ENCODE measurements at regions not wholly inside any gene's neighbourhood (a gene's known extent, or its start where the extent isn't known, plus 50 kb on each side); places are given as distances from the start of the nearest gene placed in this dataset.

GRCh38 chr13:90979059-90979458, 368.4 kb upstream of the MIR17HG start:
- DNase-seq (ENCODE audit: extremely low read depth, low read depth, low spot score), result no peak

- no peak for DNase-seq (ENCODE audit: extremely low read depth, low read depth, low spot score)
These were observed 362.7 kb upstream of the MIR17HG start for GRCh38 chr13:90984756-90985155.

GRCh38 chr13:90995001-90995400, 352.5 kb upstream of the MIR17HG start:
- DNase-seq (ENCODE audit: extremely low read depth, low read depth, low spot score), result no peak

- no peak for DNase-seq (ENCODE audit: extremely low read depth, low read depth, low spot score)
These were observed 351.9 kb upstream of the MIR17HG start for GRCh38 chr13:90995614-90996013.

GRCh38 chr13:90997951-90998350, 349.5 kb upstream of the MIR17HG start:
- DNase-seq (ENCODE audit: extremely low read depth, low read depth, low spot score), result no peak

GRCh38 chr13:90999401-90999800, 348.1 kb upstream of the MIR17HG start:
- no peak for DNase-seq (ENCODE audit: extremely low read depth, low read depth, low spot score)

- no peak for DNase-seq (ENCODE audit: extremely low read depth, low read depth, low spot score)
These were observed 346.1 kb upstream of the MIR17HG start for GRCh38 chr13:91001371-91001770.

GRCh38 chr13:91014696-91015095, 332.8 kb upstream of the MIR17HG start:
- no peak for DNase-seq (ENCODE audit: extremely low read depth, low read depth, low spot score)

GRCh38 chr13:91017031-91017668, 330.3 kb upstream of the MIR17HG start:
- DNase-seq (ENCODE audit: extremely low read depth, low read depth, low spot score), result no peak

GRCh38 chr13:91017669-91018053, 329.8 kb upstream of the MIR17HG start:
- no peak for DNase-seq (ENCODE audit: extremely low read depth, low read depth, low spot score)

GRCh38 chr13:91020461-91021034, 326.9 kb upstream of the MIR17HG start:
- DNase-seq (ENCODE audit: extremely low read depth, low read depth, low spot score), result no peak

GRCh38 chr13:91024157-91024792, 323.2 kb upstream of the MIR17HG start:
- DNase-seq (ENCODE audit: extremely low read depth, low read depth, low spot score), result no peak

GRCh38 chr13:91025442-91025841, 322.0 kb upstream of the MIR17HG start:
- DNase-seq (ENCODE audit: extremely low read depth, low read depth, low spot score), result no peak

GRCh38 chr13:91031508-91031907, 316.0 kb upstream of the MIR17HG start:
- DNase-seq (ENCODE audit: extremely low read depth, low read depth, low spot score), result no peak

GRCh38 chr13:91032104-91032503, 315.4 kb upstream of the MIR17HG start:
- DNase-seq (ENCODE audit: extremely low read depth, low read depth, low spot score), result no peak

- no peak for DNase-seq (ENCODE audit: extremely low read depth, low read depth, low spot score)
These were observed 310.6 kb upstream of the MIR17HG start for GRCh38 chr13:91036886-91037285.

- no peak for DNase-seq (ENCODE audit: extremely low read depth, low read depth, low spot score)
These were observed 304.6 kb upstream of the MIR17HG start for GRCh38 chr13:91042870-91043269.

GRCh38 chr13:91045351-91046034, 302.0 kb upstream of the MIR17HG start:
- DNase-seq (ENCODE audit: extremely low read depth, low read depth, low spot score), result no peak

GRCh38 chr13:91046715-91047327, 300.7 kb upstream of the MIR17HG start:
- DNase-seq (ENCODE audit: extremely low read depth, low read depth, low spot score), result no peak

GRCh38 chr13:91050970-91051369, 296.5 kb upstream of the MIR17HG start:
- DNase-seq (ENCODE audit: extremely low read depth, low read depth, low spot score), result no peak

- DNase-seq (ENCODE audit: extremely low read depth, low read depth, low spot score), result no peak
These were observed 294.6 kb upstream of the MIR17HG start for GRCh38 chr13:91052876-91053275.

Measured in glomerular endothelial cell (primary cell).